ENCODE measurements at regions not wholly inside any gene's neighbourhood (a gene's known extent, or its start where the extent isn't known, plus 50 kb on each side); places are given as distances from the start of the nearest gene placed in this dataset.
A peak's percentile ranks its signal among the peaks of the same experiment; 100 is the strongest.

DNA sequence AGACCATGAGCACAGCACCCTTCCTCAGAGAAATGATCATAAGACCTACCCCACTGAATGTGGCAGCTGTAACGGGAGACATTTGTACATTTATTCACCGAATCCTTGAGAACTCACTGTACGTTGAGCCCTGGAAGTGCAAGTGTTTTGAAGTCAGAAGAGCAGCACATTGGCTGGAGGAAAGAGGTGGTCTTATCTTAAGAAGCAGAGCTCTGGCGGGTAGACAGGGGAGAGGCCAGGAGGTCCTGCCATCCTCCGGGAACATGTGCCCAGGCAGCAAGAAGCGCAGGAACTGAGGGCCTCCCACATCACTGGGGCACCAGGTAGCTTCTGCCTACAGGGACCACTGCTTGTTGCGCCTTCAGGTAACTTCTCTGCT lies 169.2 kb upstream of the IRF2BP2 start:
- intact Hi-C loops (cut with DNase I, micrococcal nuclease), result no loop called here
- TF ChIP-seq, protein P1, sequence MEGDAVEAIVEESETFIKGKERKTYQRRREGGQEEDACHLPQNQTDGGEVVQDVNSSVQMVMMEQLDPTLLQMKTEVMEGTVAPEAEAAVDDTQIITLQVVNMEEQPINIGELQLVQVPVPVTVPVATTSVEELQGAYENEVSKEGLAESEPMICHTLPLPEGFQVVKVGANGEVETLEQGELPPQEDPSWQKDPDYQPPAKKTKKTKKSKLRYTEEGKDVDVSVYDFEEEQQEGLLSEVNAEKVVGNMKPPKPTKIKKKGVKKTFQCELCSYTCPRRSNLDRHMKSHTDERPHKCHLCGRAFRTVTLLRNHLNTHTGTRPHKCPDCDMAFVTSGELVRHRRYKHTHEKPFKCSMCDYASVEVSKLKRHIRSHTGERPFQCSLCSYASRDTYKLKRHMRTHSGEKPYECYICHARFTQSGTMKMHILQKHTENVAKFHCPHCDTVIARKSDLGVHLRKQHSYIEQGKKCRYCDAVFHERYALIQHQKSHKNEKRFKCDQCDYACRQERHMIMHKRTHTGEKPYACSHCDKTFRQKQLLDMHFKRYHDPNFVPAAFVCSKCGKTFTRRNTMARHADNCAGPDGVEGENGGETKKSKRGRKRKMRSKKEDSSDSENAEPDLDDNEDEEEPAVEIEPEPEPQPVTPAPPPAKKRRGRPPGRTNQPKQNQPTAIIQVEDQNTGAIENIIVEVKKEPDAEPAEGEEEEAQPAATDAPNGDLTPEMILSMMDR (IDR thresholded peaks at IDR 0.05), result no peak
- H3K36me3 Mint-ChIP-seq (ENCODE audit: low read depth), result no peaks in the 10 kb centered on the region
- no peaks in the 10 kb centered on the region for H3K9me3 ChIP-seq (ENCODE audit: control insufficient read depth in 1 of 2, insufficient read depth in 1 of 2, low read length in 2 of 2)
- H3K4me3 Mint-ChIP-seq, result no peak overlapping the region
- H3K9me3 Mint-ChIP-seq, result no peaks in the 10 kb centered on the region
- POLR2A ChIA-PET, result no interaction called here
- H3K4me1 Mint-ChIP-seq (ENCODE audit: low read depth), result no peaks in the 10 kb centered on the region
- H3K27ac Mint-ChIP-seq, result no peak overlapping the region
- H3K27ac ChIP-seq (ENCODE audit: low read depth in 1 of 2, low read length in 2 of 2), result no peak overlapping the region
- no peaks in the 10 kb centered on the region for H3K36me3 ChIP-seq (ENCODE audit: insufficient read depth, low read length)
- ATAC-seq (ENCODE audit: poor library complexity) (no peak), DNase-seq (peak in 1 of 14 experiments; percentile 29)
- H3K4me1 ChIP-seq (ENCODE audit: insufficient read depth, low read length), result peaks cover 9% of the 10 kb centered on the region
- no peaks in the 10 kb centered on the region for H3K27me3 Mint-ChIP-seq
- H3K27me3 ChIP-seq (ENCODE audit: control insufficient read depth in 1 of 2, insufficient read depth in 2 of 2, low read length in 2 of 2), result peaks cover 13 to 36% of the 10 kb centered on the region in 2 experiments
- CTCF ChIA-PET, result no interaction called here
- H3K4me3 ChIP-seq (ENCODE audit: low read length), result no peak overlapping the region

DNA sequence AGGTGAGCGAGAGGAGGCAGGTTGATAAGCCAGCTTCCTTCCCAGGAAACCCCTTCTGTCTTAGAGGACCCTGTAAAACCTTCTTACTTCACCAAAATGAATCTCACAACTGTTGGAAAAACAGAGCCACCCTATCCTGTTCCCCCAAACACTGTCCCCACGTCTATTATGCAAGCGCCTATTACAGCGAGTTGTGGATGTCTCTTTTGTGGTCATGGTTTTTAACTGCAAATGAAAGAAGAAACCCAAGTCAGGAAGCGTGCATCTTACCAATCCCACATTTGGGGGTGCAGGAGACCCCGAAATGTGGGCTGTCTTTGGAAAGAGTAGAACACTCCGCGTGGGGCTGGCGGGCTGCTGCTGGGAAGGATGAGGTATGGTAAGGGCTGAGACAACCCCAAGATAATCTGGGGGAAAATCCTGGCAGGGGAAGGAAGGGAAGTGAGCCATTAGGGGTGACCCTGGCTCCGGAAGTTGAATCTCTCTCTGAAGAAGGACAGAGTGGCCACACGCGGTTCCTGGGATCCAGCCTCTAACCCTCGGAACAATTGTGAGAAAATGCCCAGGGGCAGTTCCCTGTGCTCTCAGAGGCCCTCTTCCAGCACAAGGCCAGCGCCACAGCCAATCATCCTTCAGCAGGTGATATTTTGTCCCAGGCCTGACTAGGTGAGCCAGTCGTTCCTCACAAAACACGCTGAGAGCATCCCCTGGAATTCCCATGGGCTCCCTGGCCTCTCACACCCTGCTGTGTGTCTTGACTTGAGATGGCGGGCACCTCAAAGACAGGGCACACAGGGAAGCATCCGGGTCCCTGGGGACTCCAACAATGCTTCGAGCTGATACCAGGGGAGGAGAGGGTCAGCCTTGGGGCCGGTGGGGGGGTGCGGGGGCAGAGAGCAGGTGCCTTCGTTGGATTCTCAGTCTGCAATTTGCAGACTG lies 168.5 kb upstream of the IRF2BP2 start:
- H3K36me3 Mint-ChIP-seq (ENCODE audit: low read depth), result no peaks in the 10 kb centered on the region
- no peaks in the 10 kb centered on the region for H3K9me3 Mint-ChIP-seq
- Histone ChIP-seq H3K36me3 (ENCODE audit: insufficient read depth, low read length) (no peaks in the 10 kb centered on the region), H3K4me3 (ENCODE audit: low read length) (no peak overlapping the region), H3K27me3 (ENCODE audit: control insufficient read depth in 1 of 2, insufficient read depth in 2 of 2, low read length in 2 of 2) (peaks cover 13 to 36% of the 10 kb centered on the region in 2 experiments), H3K27ac (ENCODE audit: low read depth in 1 of 2, low read length in 2 of 2) (no peak overlapping the region), H3K9me3 (ENCODE audit: control insufficient read depth in 1 of 2, insufficient read depth in 1 of 2, low read length in 2 of 2) (peaks cover 0 to 1% of the 10 kb centered on the region in 2 experiments), H3K4me1 (ENCODE audit: insufficient read depth, low read length) (peaks cover 9% of the 10 kb centered on the region)
- TF ChIP-seq, protein P1 (IDR thresholded peaks at IDR 0.05), result no peak
- H3K4me1 Mint-ChIP-seq (ENCODE audit: low read depth), result no peaks in the 10 kb centered on the region
- no peak overlapping the region for H3K27ac Mint-ChIP-seq
- H3K27me3 Mint-ChIP-seq, result no peaks in the 10 kb centered on the region
- ChIA-PET POLR2A (interaction anchor here (0.8 kb wide), 1 partner anchor 167 kb away, joined by 3 read pairs; no protein-coding TSS in a partner anchor), CTCF (no interaction called here)
- peak in 2 of 14 experiments; percentile 54 to 57 for DNase-seq
- intact Hi-C loops (cut with DNase I, micrococcal nuclease), result no loop called here
- ATAC-seq (ENCODE audit: poor library complexity), result peak; percentile 66
- no peak overlapping the region for H3K4me3 Mint-ChIP-seq

DNA sequence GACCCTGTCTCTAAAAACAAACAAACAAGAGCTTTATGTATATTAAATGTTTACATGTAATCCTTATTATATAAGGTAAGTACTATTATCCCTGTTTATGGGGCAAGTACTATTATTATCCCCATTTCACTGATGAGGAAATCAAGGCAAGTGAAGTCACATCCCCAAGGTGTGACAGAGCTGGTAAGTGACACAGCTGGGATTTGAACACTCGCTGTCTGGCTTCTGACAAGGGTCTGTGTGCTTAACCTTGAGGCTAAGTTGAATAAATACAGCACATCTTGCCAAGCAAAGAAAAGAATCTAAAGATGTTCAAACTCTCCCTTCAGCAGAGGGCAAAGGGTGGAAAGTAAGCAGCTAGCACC lies 167.9 kb upstream of the IRF2BP2 start:
- CTCF ChIA-PET, result no interaction called here
- no peaks in the 10 kb centered on the region for H3K36me3 Mint-ChIP-seq (ENCODE audit: low read depth)

More for the DNA sequence above, 167.9 kb upstream of the IRF2BP2 start:
- DNase-seq (peak in 1 of 14 experiments; percentile 20), ATAC-seq (ENCODE audit: poor library complexity) (peak; percentile 22)
- Mint-ChIP-seq H3K27ac (no peak overlapping the region), H3K4me3 (no peak overlapping the region), H3K4me1 (ENCODE audit: low read depth) (peaks cover 3% of the 10 kb centered on the region), H3K9me3 (no peaks in the 10 kb centered on the region), H3K27me3 (no peaks in the 10 kb centered on the region)
- H3K9me3 ChIP-seq (ENCODE audit: control insufficient read depth in 1 of 2, insufficient read depth in 1 of 2, low read length in 2 of 2), result peaks cover 0 to 2% of the 10 kb centered on the region in 2 experiments
- peaks cover 13 to 33% of the 10 kb centered on the region in 2 experiments for H3K27me3 ChIP-seq (ENCODE audit: control insufficient read depth in 1 of 2, insufficient read depth in 2 of 2, low read length in 2 of 2)
- TF ChIP-seq, protein P1 (IDR thresholded peaks at IDR 0.05), result no peak
- POLR2A ChIA-PET, result interaction anchor here (0.7 to 0.8 kb wide), 2 partner anchors 54 to 167 kb away, joined by 3 to 6 read pairs; no protein-coding TSS in a partner anchor
- intact Hi-C loops (cut with DNase I, micrococcal nuclease), result no loop called here
- no peak overlapping the region for H3K4me3 ChIP-seq (ENCODE audit: low read length)
- H3K4me1 ChIP-seq (ENCODE audit: insufficient read depth, low read length), result peaks cover 10% of the 10 kb centered on the region
- no peaks in the 10 kb centered on the region for H3K36me3 ChIP-seq (ENCODE audit: insufficient read depth, low read length)
- no peak overlapping the region for H3K27ac ChIP-seq (ENCODE audit: low read depth in 1 of 2, low read length in 2 of 2)
